ENCODE measurements at regions not wholly inside any gene's neighbourhood (a gene's known extent, or its start where the extent isn't known, plus 50 kb on each side); places are given as distances from the start of the nearest gene placed in this dataset.

DNA sequence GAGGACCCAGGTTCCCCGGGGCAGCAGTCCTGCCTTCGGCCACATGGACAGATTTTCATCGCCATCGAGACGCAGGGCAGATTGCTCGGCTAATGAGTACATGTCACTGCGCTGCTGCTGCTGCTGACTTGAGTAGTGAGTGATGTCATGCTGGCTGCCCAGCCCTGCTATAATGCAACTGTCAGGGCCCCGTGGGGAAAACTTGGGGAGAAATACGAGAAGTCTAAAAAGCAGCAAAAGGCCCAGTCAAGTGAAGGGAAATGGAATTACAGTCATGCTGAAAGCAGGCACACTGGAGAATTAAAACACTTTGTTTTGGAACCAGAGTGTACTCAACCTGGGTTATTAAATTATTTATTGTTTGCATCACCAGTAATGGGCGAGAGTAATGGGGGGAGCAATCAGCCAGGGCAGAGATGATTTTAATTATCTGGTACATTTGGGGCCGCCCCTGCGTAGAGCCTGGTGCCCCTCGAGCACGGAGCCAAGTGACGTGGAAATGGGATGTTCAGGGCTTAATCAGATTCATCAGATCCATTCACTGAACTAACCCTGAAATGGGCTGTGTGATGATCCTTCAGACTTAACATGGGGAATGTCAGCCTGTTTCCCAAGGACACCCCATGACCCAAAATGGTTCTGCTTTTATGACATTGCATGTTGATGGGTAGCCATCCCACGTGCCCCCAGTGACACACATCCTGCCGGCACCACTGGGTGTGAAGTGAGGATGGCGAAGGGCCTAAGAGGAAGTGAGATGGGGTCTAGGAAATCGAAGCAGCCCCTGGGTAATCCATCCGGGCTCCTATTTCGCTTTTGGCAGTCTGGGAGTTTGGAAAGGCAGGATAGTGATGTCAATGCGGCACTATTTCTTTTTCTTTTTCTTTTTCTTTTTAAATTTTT, 241.6 kb upstream of the CADM1 start (continued):
- TF ChIP-seq, protein P1, sequence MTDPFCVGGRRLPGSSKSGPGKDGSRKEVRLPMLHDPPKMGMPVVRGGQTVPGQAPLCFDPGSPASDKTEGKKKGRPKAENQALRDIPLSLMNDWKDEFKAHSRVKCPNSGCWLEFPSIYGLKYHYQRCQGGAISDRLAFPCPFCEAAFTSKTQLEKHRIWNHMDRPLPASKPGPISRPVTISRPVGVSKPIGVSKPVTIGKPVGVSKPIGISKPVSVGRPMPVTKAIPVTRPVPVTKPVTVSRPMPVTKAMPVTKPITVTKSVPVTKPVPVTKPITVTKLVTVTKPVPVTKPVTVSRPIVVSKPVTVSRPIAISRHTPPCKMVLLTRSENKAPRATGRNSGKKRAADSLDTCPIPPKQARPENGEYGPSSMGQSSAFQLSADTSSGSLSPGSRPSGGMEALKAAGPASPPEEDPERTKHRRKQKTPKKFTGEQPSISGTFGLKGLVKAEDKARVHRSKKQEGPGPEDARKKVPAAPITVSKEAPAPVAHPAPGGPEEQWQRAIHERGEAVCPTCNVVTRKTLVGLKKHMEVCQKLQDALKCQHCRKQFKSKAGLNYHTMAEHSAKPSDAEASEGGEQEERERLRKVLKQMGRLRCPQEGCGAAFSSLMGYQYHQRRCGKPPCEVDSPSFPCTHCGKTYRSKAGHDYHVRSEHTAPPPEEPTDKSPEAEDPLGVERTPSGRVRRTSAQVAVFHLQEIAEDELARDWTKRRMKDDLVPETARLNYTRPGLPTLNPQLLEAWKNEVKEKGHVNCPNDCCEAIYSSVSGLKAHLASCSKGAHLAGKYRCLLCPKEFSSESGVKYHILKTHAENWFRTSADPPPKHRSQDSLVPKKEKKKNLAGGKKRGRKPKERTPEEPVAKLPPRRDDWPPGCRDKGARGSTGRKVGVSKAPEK (CRISPR knock-in tag; IDR thresholded peaks at IDR 0.05; ENCODE audit: borderline replicate concordance) = no peak
- no peak for TF ChIP-seq ZNF766 (CRISPR knock-in tag; IDR thresholded peaks at IDR 0.05; ENCODE audit: borderline replicate concordance)

DNA sequence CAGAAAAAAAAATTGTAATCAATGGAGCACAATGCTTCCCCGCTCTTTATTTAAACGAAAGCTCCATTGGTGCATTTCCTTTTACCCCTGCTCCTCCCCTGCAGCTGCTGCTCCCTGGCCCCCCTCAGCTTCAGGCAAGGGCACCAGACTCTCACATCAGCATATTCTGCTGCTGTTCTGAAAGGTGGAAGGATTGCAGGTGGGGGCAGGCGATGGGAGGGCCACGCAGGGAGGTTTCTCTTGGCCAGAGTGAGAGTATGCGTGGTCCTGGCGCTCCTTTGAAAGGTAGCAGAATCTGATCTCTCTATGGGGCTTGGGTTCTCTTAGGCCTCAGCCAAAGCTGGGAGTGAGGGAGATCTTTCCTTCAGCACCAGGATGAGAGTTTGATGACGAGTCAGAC, 240.9 kb upstream of the CADM1 start:
- Histone ChIP-seq H4K20me1 (ENCODE audit: insufficient read depth, low read length) (no peaks in the 10 kb centered on the region), H2AFZ (ENCODE audit: low read length) (no peak overlapping the region), H3K4me1 (ENCODE audit: insufficient read depth, low read length) (no peaks in the 10 kb centered on the region), H3K4me3 (replicated peaks in 1 of 3; ENCODE audit: insufficient read depth in 1 of 3, low read depth in 2 of 3, low read length in 3 of 3) (no peak overlapping the region), H3K9me3 (ENCODE audit: low read length) (no peaks in the 10 kb centered on the region), H3K4me2 (ENCODE audit: low read depth, low read length) (no peak overlapping the region), H3K27ac (ENCODE audit: extremely low read length, insufficient read depth, low read length) (no peak overlapping the region), H3K79me2 (ENCODE audit: insufficient read depth, low read length) (no peaks in the 10 kb centered on the region), H3K9ac (ENCODE audit: insufficient read depth, low read depth, low read length) (no peak overlapping the region), H3K36me3 (replicated peaks in 1 of 2; ENCODE audit: control insufficient read depth in 1 of 2, insufficient read depth in 2 of 2, low read length in 2 of 2) (no peaks in the 10 kb centered on the region), H3K27me3 (ENCODE audit: control insufficient read depth in 1 of 2, insufficient read depth in 2 of 2, low read length in 2 of 2) (peaks cover 0 to 17% of the 10 kb centered on the region in 2 experiments; a peak in 1 of 5 replicates)
- ATAC-seq (no peak), FAIRE-seq (no peak), DNase-seq (ENCODE audit: low spot score) (no peak)
- intact Hi-C loops (cut with micrococcal nuclease; ENCODE audit: unreplicated experiment) = no loop called here
- ChIA-PET POLR2A (no interaction called here), CTCF (ENCODE audit: low intra/inter-chr PET ratio, low total read pairs) (no interaction called here)
- in situ Hi-C loops (cut with HindIII; ENCODE audit: extremely low pct_ligation_motif_present, low pct_unique_long_range_greater_than_20kb) = no loop called here
- BruUV-seq (replicated peaks) = no TSS peak
- no peak for TF ChIP-seq SPEN (CRISPR knock-in tag; IDR thresholded peaks at IDR 0.05; ENCODE audit: low read depth)
- TF ChIP-seq ZNF670 (CRISPR knock-in tag; IDR thresholded peaks at IDR 0.05; ENCODE audit: borderline replicate concordance) = no peak
- TF ChIP-seq TGIF2 (CRISPR knock-in tag; IDR thresholded peaks at IDR 0.05) = no peak
- TF ChIP-seq MED13 (CRISPR knock-in tag; IDR thresholded peaks at IDR 0.05) = no peak
- TF ChIP-seq XBP1 (CRISPR knock-in tag; IDR thresholded peaks at IDR 0.05) = no peak
- TF ChIP-seq, protein P2, sequence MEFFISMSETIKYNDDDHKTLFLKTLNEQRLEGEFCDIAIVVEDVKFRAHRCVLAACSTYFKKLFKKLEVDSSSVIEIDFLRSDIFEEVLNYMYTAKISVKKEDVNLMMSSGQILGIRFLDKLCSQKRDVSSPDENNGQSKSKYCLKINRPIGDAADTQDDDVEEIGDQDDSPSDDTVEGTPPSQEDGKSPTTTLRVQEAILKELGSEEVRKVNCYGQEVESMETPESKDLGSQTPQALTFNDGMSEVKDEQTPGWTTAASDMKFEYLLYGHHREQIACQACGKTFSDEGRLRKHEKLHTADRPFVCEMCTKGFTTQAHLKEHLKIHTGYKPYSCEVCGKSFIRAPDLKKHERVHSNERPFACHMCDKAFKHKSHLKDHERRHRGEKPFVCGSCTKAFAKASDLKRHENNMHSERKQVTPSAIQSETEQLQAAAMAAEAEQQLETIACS (CRISPR knock-in tag; IDR thresholded peaks at IDR 0.05) = no peak
- no peak for TF ChIP-seq SRY (CRISPR knock-in tag; IDR thresholded peaks at IDR 0.05)
- TF ChIP-seq, protein P3, sequence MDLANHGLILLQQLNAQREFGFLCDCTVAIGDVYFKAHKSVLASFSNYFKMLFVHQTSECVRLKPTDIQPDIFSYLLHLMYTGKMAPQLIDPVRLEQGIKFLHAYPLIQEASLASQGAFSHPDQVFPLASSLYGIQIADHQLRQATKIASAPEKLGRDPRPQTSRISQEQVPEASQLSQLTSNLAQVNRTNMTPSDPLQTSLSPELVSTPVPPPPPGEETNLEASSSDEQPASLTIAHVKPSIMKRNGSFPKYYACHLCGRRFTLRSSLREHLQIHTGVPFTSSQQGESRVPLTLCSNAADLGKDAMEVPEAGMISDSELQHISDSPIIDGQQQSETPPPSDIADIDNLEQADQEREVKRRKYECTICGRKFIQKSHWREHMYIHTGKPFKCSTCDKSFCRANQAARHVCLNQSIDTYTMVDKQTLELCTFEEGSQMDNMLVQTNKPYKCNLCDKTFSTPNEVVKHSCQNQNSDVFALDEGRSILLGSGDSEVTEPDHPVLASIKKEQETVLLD (CRISPR knock-in tag; IDR thresholded peaks at IDR 0.05; ENCODE audit: low read depth) = no peak
- no peak for TF ChIP-seq KAT8 (CRISPR knock-in tag; IDR thresholded peaks at IDR 0.05)
- TF ChIP-seq NFKBIZ (CRISPR knock-in tag; IDR thresholded peaks at IDR 0.05) = no peak
- 12% methylated on average over 7 of the region's 7 CpGs for WGBS (ENCODE audit: low lambda C conversion rate)

Measured in HepG2 (cell line).